ENCODE measurements at regions not wholly inside any gene's neighbourhood (a gene's known extent, or its start where the extent isn't known, plus 50 kb on each side); places are given as distances from the start of the nearest gene placed in this dataset.

- no peak for DNase-seq
These were observed 201.7 kb downstream of the NUAK1 start for GRCh38 chr12:105937009-105937408.

GRCh38 chr12:105939181-105939721 is 199.5 kb downstream of the NUAK1 start:
- no peak for DNase-seq

GRCh38 chr12:105942281-105942680 is 196.5 kb downstream of the NUAK1 start:
- DNase-seq: no peak

GRCh38 chr12:105943525-105943924 is 195.2 kb downstream of the NUAK1 start:
- no peak for DNase-seq

DNA sequence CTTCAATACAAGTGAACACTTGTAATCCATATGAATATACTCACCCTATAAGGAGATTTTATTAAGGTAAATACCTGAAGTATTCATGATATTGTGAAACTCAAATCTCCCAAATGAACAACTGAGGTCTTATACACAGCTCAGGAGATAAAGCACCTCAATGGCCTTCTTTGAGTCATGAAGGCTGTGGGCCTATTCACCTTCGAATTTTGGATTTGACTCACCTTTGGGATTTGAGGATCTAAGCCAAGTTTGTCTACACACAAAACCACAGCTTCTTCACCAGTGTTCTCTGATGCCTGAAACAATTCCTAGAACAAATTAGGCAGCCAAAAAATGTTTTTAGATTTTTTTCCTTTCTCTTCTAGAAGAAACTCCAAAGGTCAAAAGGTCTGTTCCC is 194.1 kb downstream of the NUAK1 start:
- DNase-seq: no peak

DNA sequence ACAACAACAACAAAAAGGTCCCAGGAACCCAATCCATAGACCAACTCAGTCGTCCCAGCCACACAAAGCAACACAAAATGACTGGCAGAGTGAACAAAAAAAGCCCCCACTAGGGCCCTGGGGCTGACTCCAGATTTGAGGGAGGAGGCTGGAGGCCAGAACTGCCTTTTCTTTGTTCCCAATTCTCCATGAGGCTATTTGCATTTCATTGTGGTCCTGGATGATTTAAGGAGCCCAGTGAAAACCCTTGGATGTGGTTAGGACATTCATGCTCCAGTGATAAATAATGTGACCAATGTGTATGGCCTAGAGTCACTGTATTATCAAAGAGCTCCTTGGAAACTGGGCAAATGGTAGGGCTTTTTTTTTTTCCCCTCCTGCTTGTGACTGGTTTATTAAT is 192.9 kb downstream of the NUAK1 start:
- no peak for DNase-seq

DNA sequence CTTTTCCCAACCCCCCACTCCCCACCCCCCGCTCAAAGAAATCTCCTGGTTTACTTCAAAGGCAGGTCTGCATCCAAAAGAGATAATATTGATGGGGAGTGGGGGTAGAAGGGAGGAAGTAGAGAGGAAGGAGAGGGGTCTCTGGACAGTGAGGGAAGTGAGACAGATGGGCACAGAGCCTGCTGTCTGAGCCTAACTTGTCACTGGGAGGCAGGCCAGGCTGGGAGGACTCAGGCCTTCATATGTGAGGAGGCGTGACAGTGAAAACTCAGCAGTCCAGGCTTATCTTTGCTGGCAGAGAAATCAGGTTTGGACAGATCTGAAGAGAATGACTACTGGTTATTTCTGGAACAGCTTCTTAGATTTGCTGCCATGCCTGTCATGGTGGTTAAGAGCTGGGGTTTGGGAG is 192.3 kb downstream of the NUAK1 start:
- no peak for DNase-seq

DNA sequence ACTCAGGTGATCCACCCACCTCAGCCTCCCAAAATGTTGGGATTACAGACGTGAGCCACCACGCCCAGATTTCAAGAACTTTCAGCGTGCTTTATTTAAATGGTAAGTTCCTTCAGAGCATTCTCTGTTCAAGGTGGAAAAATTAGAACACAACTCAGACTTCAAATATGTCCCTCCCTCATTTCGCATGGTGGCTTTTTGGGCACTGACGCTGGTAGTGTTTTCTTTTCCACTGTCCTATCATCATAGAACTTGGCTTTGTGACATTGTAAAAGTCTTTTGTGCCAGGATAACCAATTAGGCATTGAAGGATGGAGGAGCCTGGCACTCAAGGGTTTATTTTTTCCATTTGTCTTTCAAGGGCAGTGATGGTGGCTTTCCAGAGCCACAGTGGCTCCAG is 190.8 kb downstream of the NUAK1 start:
- DNase-seq: no peak

- no peak for DNase-seq
These were observed 190.4 kb downstream of the NUAK1 start for GRCh38 chr12:105948331-105948730.

DNA sequence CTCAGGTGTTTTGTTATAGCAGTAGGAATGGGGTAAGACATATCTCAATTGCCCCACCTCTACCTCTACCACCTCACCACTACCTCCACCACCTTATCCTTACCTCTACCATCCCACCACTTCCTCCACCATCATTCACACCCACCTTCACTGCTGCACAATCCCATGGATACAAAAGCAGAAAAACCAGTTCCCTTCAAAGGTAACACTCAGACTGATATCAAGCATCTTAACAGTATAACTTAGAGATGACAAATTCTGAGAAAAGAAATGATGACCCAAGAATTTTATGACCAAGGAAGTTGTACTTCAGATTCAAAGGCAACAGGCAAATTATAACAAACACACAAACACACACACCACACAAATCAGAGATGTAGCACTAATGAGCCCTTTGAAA is 189.4 kb downstream of the NUAK1 start:
- DNase-seq: no peak

GRCh38 chr12:105951732-105952131 is 187.0 kb downstream of the NUAK1 start:
- no peak for DNase-seq

DNA sequence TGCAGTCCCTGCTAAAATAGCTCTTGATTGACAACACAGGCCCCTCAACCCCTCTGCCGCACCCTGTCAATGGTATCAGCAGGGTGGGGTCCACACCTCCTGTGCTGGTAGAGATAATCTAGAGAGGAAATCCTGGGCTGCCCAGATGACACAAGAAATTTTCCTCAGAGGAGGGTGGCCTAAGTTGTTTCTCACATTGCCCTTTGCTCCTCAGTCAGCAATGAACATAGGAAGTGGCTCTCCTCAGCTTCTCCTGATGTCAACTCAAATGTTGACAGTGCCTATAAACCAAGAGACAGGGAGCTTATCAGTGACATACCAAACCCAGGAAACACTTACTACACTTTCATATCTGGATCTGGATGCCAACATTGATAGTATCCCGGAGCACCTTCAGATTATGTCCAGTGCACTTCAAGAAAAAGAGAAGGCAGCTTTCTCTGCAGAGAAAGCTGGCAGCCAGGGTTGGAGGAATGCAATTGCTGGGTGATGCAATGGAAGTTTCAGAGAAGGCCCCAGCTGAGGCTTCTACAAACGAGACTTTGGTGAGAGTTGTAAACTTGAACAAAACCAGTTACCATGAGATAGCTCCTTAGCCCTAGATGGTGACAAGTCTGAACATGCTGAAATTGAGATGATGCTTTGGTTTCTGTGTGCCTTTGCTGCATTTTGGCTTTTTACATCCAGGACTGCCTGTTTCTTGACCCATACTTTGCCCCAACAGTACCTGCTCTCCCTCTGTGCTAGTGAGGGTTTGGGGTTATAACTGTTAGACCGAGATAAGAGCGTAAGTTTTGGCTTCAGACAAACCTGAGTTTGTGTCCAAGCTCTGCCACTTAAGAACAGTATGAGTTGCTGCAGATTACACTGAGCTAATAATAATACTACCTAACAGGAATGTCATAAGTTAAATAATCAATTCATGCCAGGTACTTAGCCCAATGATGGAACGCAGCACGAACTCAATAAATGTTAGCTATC is 183.5 kb downstream of the NUAK1 start:
- DNase-seq: no peak

DNA sequence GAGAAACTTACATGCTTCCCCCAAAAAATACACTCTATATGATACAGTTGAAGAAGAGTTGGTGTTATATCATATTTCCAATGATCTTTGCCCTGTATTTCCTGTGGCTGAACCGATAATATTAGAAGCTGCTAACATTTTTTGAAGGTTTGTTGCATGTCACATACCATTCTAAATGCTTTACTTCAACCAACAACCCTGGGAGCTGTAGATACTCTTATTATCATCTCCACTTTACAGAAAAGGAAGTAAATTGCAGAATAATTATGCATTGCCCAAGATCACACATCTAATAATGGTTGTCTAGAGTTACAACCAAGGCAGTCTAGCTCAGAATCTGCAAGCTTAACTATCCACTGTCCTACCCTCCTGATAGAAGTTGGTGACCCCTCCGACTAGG is 182.8 kb downstream of the NUAK1 start:
- no peak for DNase-seq

DNA sequence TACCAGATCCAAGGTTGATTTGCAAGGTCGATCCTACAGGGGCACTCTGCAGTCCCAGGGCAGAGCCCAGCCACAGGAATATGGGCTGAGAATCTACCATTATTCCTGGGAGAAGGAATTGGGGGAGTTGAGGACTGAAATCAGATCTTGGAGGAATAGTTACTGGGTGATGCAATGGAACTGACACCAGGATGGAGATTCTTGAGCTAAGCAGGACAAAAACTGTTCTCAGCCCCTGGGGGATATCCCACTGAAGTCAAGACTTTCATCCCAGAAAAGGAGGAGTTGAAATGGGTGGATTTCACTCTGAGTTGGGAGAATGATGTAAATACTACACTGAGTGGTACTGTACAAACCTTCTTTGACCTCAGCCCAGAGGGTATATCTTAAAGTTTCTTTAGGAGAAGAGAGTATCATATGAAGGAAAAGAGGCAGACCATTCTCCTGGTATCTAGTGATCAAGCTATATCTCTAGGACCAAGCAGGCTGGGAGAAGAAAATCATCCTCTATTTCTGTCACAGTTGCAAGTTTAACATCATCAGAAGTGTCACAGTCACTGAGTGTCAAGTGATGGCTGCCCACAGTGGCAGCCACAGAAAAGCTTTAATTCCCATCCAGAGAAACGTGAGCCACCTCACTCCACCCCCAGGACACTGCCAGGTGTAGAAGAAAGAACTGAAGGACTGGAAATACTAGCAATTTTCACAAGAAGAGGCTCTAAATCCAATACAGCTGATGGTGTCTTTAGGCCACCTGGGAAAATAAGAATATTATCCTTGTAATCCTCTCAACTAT is 181.9 kb downstream of the NUAK1 start:
- DNase-seq: no peak

- DNase-seq: no peak
These were observed 178.3 kb downstream of the NUAK1 start for GRCh38 chr12:105960319-105961083.

DNA sequence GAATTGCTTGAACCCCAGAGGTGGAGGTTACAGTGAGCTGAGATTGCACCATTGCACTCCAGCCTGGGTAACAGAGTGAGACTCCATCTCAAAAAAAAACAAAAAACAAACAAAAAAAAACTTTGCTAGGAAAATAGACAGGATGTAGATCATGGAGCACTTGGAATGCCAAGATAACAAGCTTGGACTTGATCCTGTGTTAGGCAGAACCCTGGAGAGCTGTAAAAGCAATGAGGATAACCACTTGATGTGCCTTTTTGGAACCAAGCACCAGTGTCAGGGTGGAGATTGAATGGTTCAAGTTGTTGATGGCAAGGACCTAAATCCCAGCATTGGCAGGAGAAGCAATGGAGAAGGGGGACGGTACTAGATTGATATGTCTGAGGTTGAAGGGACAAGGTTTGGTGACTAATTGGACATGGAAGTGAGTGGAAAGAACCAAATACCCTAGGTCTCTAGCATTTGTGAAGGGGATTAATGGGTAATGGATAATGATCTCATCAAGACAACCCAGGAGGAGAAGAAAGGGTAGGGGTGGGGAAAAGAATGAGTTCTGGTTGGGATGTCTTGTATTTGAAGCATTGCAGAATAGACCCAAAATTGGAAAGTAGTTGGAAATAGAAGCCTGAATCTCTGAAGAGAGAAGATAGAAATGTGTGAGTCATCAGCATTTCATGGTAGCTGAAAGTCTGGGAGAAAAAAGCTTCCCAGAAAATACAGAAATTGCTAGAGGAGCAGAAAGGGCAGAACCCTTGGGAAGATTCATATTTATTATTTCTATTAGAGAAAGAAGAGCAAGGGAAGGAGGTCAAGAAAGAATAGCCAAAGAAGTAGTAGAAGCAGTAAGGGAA is 176.7 kb downstream of the NUAK1 start:
- no peak for DNase-seq

GRCh38 chr12:105967038-105967776 is 171.5 kb downstream of the NUAK1 start:
- no peak for DNase-seq

DNA sequence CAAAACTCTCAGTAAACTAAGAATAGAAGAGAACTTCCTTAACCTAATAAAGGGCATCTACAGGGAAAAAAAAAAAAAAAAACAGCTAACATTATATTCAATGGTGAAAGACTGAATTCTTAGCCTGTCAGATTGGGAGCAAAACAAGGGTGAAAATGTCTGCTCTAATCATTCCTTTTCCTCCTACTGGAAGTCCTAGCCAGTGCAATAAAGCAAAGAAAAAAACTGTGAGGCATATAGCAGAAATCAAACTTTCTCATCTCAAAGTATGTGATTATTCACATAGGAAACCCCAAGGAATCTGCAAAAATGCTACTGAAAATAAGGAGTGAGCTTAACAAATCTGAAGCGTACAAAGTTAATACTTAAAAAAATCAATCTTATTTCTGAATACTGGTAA is 170.7 kb downstream of the NUAK1 start:
- no peak for DNase-seq

GRCh38 chr12:105970885-105971284 is 167.9 kb downstream of the NUAK1 start:
- no peak for DNase-seq

- DNase-seq: no peak
These were observed 164.0 kb downstream of the NUAK1 start for GRCh38 chr12:105974738-105975137.

DNA sequence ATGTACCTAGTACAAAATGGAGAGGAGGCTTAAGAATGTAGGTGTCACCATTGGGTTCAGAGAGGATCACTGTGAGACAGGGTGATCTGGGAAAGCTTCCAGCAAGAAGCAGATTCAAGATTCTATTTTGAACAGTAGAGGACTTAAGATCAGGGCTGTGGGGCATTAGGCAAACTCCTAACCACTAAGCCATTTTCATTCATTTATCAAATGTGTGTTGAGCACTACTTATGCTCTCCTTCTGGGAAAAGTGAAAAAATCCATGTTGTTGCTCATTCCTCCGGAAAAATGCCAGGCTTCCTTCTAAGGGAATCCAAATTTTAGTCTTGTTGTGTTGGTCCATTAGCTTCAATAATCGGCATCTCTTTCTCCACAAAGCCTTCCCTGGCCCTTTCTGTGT is 163.4 kb downstream of the NUAK1 start:
- DNase-seq: no peak

Measured in KG1 (cell line).